ENCODE measurements at regions not wholly inside any gene's neighbourhood (a gene's known extent, or its start where the extent isn't known, plus 50 kb on each side); places are given as distances from the start of the nearest gene placed in this dataset.

DNA sequence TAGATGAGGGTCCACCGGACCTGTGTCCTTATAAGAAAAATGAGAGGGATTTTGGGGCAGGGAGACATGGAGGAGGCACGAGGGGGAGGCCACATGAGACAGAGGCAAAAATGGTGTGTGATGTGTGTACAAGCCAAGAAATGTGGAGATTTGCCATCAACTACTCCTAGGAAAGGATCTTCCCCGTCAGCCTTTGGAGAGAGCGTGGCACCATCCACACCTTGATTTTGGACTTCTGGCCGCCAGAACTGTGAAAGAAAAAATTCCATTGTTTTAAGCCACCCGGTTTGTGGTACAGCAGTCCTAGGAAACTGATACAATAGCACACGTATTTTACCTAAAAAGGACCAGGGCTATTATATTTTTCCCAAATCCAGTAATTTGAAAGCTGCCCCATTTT is 829.0 kb upstream of the SALL3 start:
- Histone ChIP-seq H3K9ac (ENCODE audit: low read depth, low read length) (no peak overlapping the region), H3K9me3 (ENCODE audit: control insufficient read depth, insufficient read depth, low read length) (no peaks in the 10 kb centered on the region), H3K4me1 (ENCODE audit: control insufficient read depth, insufficient read depth, low read length) (0 out of 2 replicates have a peak, but pooled peaks cover 14% of the 10 kb centered on the region), H3K36me3 (ENCODE audit: control insufficient read depth, insufficient read depth, low read length) (no peaks in the 10 kb centered on the region), H3K27me3 (ENCODE audit: control insufficient read depth, insufficient read depth, low read length) (no peaks in the 10 kb centered on the region), H3K27ac (ENCODE audit: low read depth, low read length) (no peak overlapping the region), H3K4me3 (ENCODE audit: low read depth, low read length) (no peak overlapping the region)

DNA sequence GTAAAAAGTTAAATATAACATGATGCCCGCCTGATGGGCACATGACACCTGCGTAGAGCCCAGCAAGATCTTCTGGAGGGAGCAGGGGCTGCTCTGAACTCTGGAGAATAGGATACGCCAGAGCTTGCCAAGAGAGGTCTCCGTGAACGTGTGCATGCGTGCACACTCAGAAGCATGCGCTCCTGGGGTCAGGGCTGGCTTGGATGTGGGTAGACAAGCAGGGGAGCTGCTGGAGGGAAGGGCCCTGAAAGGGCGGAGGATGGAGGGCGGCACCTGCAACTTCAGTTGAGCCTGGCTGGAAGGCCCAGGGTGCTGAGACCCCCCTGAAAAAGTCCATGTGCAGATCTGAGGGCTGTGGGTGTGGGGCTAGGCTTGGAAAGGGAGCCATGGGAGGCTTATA is 828.4 kb upstream of the SALL3 start:
- Histone ChIP-seq H3K36me3 (ENCODE audit: control insufficient read depth, insufficient read depth, low read length) (no peaks in the 10 kb centered on the region), H3K9ac (ENCODE audit: low read depth, low read length) (no peak overlapping the region), H3K4me1 (ENCODE audit: control insufficient read depth, insufficient read depth, low read length) (0 out of 2 replicates have a peak, but pooled peaks cover 14% of the 10 kb centered on the region), H3K4me3 (ENCODE audit: low read depth, low read length) (no peak overlapping the region), H3K9me3 (ENCODE audit: control insufficient read depth, insufficient read depth, low read length) (no peaks in the 10 kb centered on the region), H3K27me3 (ENCODE audit: control insufficient read depth, insufficient read depth, low read length) (no peaks in the 10 kb centered on the region), H3K27ac (ENCODE audit: low read depth, low read length) (no peak overlapping the region)

DNA sequence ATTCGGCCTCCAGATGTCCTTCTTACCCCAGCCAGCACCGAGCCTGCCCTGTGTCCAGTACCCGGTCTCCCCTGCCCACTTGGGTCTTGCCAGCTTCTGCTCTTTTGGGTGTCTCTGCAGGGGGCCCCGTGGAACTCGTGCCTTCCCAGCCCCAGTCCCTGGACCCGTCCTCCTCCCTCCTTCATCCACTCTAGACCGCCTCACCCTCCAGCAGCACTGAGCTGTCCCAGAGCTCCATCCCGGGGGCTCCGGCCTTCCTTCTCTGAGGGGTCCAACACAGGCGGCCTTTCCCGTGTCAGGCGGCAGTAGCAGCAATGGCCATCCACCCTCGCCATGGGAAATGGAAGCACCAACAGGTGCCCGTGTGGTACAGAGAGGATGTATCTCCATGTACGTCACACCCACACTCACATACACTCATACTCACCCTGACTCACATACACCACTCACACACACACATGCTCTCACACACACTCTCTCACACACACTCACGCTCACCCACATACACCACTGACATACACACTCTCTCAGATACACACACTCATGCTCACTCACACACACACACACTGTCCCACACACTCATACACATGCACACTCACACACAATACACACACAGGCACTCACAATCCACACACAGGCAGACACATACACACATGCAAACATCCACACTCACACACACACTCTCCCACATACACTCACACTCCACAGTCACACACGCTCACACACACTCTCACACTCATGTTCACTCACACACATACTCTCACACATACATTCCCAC is 827.5 kb upstream of the SALL3 start:
- Histone ChIP-seq H3K27ac (ENCODE audit: low read depth, low read length) (no peak overlapping the region), H3K27me3 (ENCODE audit: control insufficient read depth, insufficient read depth, low read length) (no peaks in the 10 kb centered on the region), H3K36me3 (ENCODE audit: control insufficient read depth, insufficient read depth, low read length) (no peaks in the 10 kb centered on the region), H3K9me3 (ENCODE audit: control insufficient read depth, insufficient read depth, low read length) (no peaks in the 10 kb centered on the region), H3K9ac (ENCODE audit: low read depth, low read length) (no peak overlapping the region), H3K4me3 (ENCODE audit: low read depth, low read length) (no peak overlapping the region), H3K4me1 (ENCODE audit: control insufficient read depth, insufficient read depth, low read length) (0 out of 2 replicates have a peak, but pooled peaks cover 14% of the 10 kb centered on the region)

DNA sequence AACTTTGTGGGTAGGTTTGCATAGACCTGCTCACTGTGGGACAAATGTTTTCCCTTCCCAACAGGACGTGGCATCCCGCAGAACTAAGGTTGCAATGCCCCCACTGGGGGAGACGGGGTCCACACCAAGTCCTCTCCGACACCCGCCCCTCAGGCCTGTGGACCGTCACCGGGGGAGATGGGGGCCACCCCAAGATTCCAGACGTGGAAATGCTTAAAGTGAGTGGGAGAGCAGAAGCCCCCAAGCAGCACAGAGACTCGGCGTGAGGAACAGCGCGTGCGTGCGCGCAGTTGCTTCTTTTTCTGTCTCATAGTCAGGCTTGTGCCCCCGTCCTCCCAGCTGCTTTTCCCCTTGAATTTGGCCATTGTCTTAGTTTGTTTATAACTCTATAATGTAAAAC is 826.3 kb upstream of the SALL3 start:
- Histone ChIP-seq H3K4me3 (ENCODE audit: low read depth, low read length) (no peak overlapping the region), H3K9ac (ENCODE audit: low read depth, low read length) (no peak overlapping the region), H3K27ac (ENCODE audit: low read depth, low read length) (no peak overlapping the region), H3K9me3 (ENCODE audit: control insufficient read depth, insufficient read depth, low read length) (no peaks in the 10 kb centered on the region), H3K27me3 (ENCODE audit: control insufficient read depth, insufficient read depth, low read length) (no peaks in the 10 kb centered on the region), H3K4me1 (ENCODE audit: control insufficient read depth, insufficient read depth, low read length) (0 out of 2 replicates have a peak, but pooled peaks cover 14% of the 10 kb centered on the region), H3K36me3 (ENCODE audit: control insufficient read depth, insufficient read depth, low read length) (no peaks in the 10 kb centered on the region)

DNA sequence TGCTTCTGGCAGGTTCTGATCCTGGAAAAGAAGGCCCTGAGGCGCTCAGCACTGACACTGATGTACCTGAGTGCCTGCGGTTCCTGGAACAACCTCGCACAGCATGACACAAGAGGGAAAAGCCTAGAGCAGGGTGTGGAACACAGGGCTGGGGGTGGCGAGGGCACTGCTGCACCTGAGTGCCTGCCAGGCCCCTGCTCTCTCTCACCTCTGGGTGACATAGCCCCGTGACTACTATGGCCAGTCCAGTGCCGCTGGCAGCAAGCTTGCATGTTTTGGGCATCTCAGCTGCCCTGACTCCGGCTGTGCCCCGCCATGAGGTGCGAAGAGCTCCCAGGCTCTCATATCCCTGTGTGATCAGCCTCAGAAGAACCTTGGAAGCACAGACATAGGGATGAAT is 825.2 kb upstream of the SALL3 start:
- H3K27ac ChIP-seq (ENCODE audit: low read depth, low read length) = no peak overlapping the region
- no peaks in the 10 kb centered on the region for H3K27me3 ChIP-seq (ENCODE audit: control insufficient read depth, insufficient read depth, low read length)
- no peaks in the 10 kb centered on the region for H3K36me3 ChIP-seq (ENCODE audit: control insufficient read depth, insufficient read depth, low read length)
- no peak overlapping the region for H3K4me3 ChIP-seq (ENCODE audit: low read depth, low read length)
- no peak overlapping the region for H3K9ac ChIP-seq (ENCODE audit: low read depth, low read length)
- no peaks in the 10 kb centered on the region for H3K9me3 ChIP-seq (ENCODE audit: control insufficient read depth, insufficient read depth, low read length)
- 0 out of 2 replicates have a peak, but pooled peaks cover 14% of the 10 kb centered on the region for H3K4me1 ChIP-seq (ENCODE audit: control insufficient read depth, insufficient read depth, low read length)

DNA sequence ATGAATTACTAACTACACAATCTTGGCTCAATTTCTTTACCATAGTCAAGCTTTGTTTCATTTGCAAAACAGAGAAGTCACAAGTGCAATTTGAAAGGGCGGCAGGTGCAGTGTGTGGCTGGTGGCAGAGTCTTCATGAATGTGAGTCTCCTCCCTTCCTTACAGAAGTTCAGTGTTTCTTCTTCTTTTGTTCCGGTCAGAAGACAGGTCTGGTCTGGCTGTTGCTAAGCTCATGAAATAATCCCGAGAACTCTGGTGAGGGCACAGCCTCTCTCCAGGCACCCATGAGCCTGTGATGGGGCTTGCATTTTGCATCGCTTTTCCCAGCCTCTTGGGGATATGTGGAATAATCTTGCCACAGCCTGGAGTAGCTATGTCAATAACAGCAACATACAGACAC is 824.8 kb upstream of the SALL3 start:
- no peak overlapping the region for H3K27ac ChIP-seq (ENCODE audit: low read depth, low read length)
- no peaks in the 10 kb centered on the region for H3K36me3 ChIP-seq (ENCODE audit: control insufficient read depth, insufficient read depth, low read length)
- no peaks in the 10 kb centered on the region for H3K9me3 ChIP-seq (ENCODE audit: control insufficient read depth, insufficient read depth, low read length)
- no peak overlapping the region for H3K9ac ChIP-seq (ENCODE audit: low read depth, low read length)
- H3K4me3 ChIP-seq (ENCODE audit: low read depth, low read length) = no peak overlapping the region
- 0 out of 2 replicates have a peak, but pooled peaks cover 14% of the 10 kb centered on the region for H3K4me1 ChIP-seq (ENCODE audit: control insufficient read depth, insufficient read depth, low read length)
- H3K27me3 ChIP-seq (ENCODE audit: control insufficient read depth, insufficient read depth, low read length) = no peaks in the 10 kb centered on the region

DNA sequence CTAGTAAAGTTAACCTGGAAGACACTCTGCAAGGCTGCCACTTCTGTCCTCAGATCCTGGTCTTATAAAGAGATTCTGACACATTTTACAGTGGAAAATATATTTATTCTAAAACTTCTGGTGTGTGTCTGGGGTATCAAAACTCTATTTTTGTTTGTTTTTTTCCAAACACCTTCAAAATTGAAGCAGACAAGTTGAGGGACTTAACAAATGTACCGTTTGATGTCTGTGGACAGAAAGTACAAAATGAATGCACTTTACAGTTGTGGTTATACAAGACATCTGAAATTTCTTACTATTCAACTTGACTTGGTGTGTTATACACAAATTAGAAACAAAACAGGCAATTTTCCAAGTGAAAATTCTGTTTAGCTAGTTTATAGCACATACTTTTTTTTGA is 823.2 kb upstream of the SALL3 start:
- no peaks in the 10 kb centered on the region for H3K27me3 ChIP-seq (ENCODE audit: control insufficient read depth, insufficient read depth, low read length)
- 0 out of 2 replicates have a peak, but pooled peaks cover 14% of the 10 kb centered on the region for H3K4me1 ChIP-seq (ENCODE audit: control insufficient read depth, insufficient read depth, low read length)
- no peak overlapping the region for H3K9ac ChIP-seq (ENCODE audit: low read depth, low read length)
- no peak overlapping the region for H3K4me3 ChIP-seq (ENCODE audit: low read depth, low read length)
- H3K36me3 ChIP-seq (ENCODE audit: control insufficient read depth, insufficient read depth, low read length) = no peaks in the 10 kb centered on the region
- H3K27ac ChIP-seq (ENCODE audit: low read depth, low read length) = no peak overlapping the region
- H3K9me3 ChIP-seq (ENCODE audit: control insufficient read depth, insufficient read depth, low read length) = no peaks in the 10 kb centered on the region

DNA sequence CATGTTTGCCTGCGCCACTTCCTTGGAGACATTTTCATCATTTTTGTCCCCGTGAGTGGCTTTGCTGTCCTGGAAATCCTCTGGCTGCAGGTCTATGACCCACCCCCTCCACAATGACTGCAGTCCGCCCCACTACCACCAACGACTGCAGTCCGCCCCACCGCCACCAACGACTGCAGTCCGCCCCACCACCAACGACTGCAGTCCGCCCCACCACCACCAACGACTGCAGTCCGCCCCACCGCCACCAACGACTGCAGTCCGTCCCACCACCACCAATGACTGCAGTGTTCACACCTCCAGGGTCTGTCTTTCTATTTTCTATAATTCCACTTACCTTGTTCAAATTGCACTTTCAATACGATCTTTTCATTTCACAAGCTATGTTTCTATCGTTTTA is 820.7 kb upstream of the SALL3 start:
- no peak overlapping the region for H3K4me3 ChIP-seq (ENCODE audit: low read depth, low read length)
- H3K9me3 ChIP-seq (ENCODE audit: control insufficient read depth, insufficient read depth, low read length) = no peaks in the 10 kb centered on the region
- no peaks in the 10 kb centered on the region for H3K36me3 ChIP-seq (ENCODE audit: control insufficient read depth, insufficient read depth, low read length)
- no peak overlapping the region for H3K27ac ChIP-seq (ENCODE audit: low read depth, low read length)
- no peak overlapping the region for H3K9ac ChIP-seq (ENCODE audit: low read depth, low read length)
- no peaks in the 10 kb centered on the region for H3K27me3 ChIP-seq (ENCODE audit: control insufficient read depth, insufficient read depth, low read length)
- H3K4me1 ChIP-seq (ENCODE audit: control insufficient read depth, insufficient read depth, low read length) = 0 out of 2 replicates have a peak, but pooled peaks cover 10% of the 10 kb centered on the region

DNA sequence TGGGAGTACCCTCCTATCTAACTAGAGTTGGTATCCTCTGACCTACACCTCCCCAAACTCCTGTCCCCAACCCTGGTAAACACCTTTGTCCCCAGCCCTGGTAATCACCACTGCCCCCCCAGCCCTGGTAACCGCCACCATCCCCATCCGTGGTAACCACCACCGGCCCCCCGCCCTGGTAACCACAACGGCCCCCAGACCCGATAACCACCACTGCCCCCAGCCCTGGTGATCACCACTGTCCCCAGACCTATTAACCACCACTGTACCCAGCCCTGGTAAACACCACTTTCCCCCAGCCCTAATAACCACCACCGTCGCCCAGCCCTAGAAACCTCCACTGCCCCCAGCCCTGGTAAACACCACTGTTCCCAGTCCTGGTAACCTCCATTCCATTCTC is 820.2 kb upstream of the SALL3 start:
- H3K27me3 ChIP-seq (ENCODE audit: control insufficient read depth, insufficient read depth, low read length) = no peaks in the 10 kb centered on the region
- no peak overlapping the region for H3K27ac ChIP-seq (ENCODE audit: low read depth, low read length)
- H3K4me1 ChIP-seq (ENCODE audit: control insufficient read depth, insufficient read depth, low read length) = 0 out of 2 replicates have a peak, but pooled peaks cover 5% of the 10 kb centered on the region
- H3K36me3 ChIP-seq (ENCODE audit: control insufficient read depth, insufficient read depth, low read length) = no peaks in the 10 kb centered on the region
- H3K4me3 ChIP-seq (ENCODE audit: low read depth, low read length) = no peak overlapping the region
- no peak overlapping the region for H3K9ac ChIP-seq (ENCODE audit: low read depth, low read length)
- no peaks in the 10 kb centered on the region for H3K9me3 ChIP-seq (ENCODE audit: control insufficient read depth, insufficient read depth, low read length)

DNA sequence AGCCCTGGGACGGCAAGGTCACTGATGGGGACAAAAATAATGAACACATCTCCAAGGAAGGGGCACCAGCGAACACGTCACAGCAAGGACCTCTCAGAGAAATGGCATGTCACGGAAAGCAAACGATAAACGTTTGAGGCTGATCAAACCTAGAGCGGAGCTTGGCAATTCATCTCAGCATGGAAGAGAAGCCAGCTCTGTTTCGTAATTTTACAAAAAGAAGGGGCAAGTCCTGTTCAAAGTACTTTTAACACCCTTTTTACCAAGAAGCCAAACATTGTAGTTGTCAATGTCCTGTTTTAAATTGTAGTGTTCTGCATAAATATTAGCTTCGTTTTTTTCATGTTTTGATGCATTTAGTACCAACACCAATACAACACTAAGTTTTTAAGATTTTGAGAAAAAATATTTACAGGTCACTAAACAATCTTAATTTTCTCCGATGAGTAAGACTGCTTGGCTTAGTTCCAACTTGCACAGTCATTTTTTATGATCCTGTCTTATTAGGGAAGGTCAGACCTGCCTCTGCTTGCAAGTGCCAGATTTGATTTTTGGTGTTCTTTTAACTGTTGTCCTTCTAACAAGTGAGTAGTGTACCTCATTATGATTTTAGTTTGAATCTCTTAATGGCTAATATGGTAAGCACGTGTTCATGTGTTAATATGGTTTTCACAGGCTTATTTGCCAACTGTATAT is 818.5 kb upstream of the SALL3 start:
- Histone ChIP-seq H3K27ac (ENCODE audit: low read depth, low read length) (no peak overlapping the region), H3K9me3 (ENCODE audit: control insufficient read depth, insufficient read depth, low read length) (no peaks in the 10 kb centered on the region), H3K9ac (ENCODE audit: low read depth, low read length) (no peak overlapping the region), H3K4me3 (ENCODE audit: low read depth, low read length) (no peak overlapping the region), H3K4me1 (ENCODE audit: control insufficient read depth, insufficient read depth, low read length) (no peaks in the 10 kb centered on the region), H3K27me3 (ENCODE audit: control insufficient read depth, insufficient read depth, low read length) (no peaks in the 10 kb centered on the region), H3K36me3 (ENCODE audit: control insufficient read depth, insufficient read depth, low read length) (no peaks in the 10 kb centered on the region)

DNA sequence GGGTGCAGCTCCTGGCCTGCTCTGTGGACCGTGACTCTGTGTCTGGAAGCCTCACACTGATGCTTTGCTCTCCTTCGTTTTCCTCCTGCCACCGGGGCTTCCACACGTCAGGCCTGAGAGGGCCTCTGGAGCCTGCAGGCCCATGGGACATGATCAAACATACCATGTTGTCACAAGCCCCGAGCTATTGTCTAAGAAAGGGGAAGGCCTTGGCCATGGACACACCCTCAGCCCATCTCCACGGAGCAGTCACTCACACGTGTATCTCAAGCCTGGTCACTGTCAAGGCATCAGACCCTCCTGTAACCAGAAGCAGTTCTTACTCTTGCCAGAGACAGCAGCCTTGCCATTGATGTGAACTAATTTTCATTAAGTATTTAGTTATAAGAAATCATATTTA is 814.1 kb upstream of the SALL3 start:
- H3K4me3 ChIP-seq (ENCODE audit: low read depth, low read length) = no peak overlapping the region
- H3K36me3 ChIP-seq (ENCODE audit: control insufficient read depth, insufficient read depth, low read length) = no peaks in the 10 kb centered on the region
- no peak overlapping the region for H3K9ac ChIP-seq (ENCODE audit: low read depth, low read length)
- no peaks in the 10 kb centered on the region for H3K27me3 ChIP-seq (ENCODE audit: control insufficient read depth, insufficient read depth, low read length)
- no peaks in the 10 kb centered on the region for H3K4me1 ChIP-seq (ENCODE audit: control insufficient read depth, insufficient read depth, low read length)
- no peaks in the 10 kb centered on the region for H3K9me3 ChIP-seq (ENCODE audit: control insufficient read depth, insufficient read depth, low read length)
- no peak overlapping the region for H3K27ac ChIP-seq (ENCODE audit: low read depth, low read length)

All from HUES48 (cell line).